GM12891 (cell line): ENCODE measurements at regions not wholly inside any gene's neighbourhood (a gene's known extent, or its start where the extent isn't known, plus 50 kb on each side); places are given as distances from the start of the nearest gene placed in this dataset.

ENCODE experiments used
- POLR2A ChIP-seq: IDR thresholded peaks from 2 replicates; pipeline ENCODE4 v1.6.1; 2011; ENCODE audit warnings: low read depth, low read length, control low read depth
- POLR2AphosphoS5 ChIP-seq: IDR thresholded peaks from 2 replicates; pipeline ENCODE4 v1.6.1; 2011; ENCODE audit warnings: low read depth, low read length, control low read depth
- TAF1 ChIP-seq: IDR thresholded peaks from 2 replicates; pipeline ENCODE4 v1.6.1; 2011; ENCODE audit warnings: low read depth, low read length, control low read depth

- TF ChIP-seq POLR2AphosphoS5 (no peak), POLR2A (no peak), TAF1 (no peak)
These were observed 134.7 kb upstream of the GALNT5 start for GRCh38 chr2:157122776-157123175.
